Natural killer cell treated with Interleukin-12 subunit alpha and Interleukin-12 subunit beta and Interleukin-15 and Interleukin-18, amount 100 ng/mL, for 72 hours (primary cell): ENCODE measurements at regions not wholly inside any gene's neighbourhood (a gene's known extent, or its start where the extent isn't known, plus 50 kb on each side); places are given as distances from the start of the nearest gene placed in this dataset.
A peak's percentile ranks its signal among the peaks of the same experiment; 100 is the strongest.

Source experiments
- ATAC-seq, 2 donors: fragments of 150-1000 bp; cut with Tn5 transposase in 1 of 2; sonication (Bioruptor Pico), chemical (Tn5 transposase) in 1 of 2; 2 replicates each; pipeline ENCODE4 v1.10.0; 2021
- DNase-seq: peaks from one replicate; pipeline ENCODE4 v3.0.0; 2022; ENCODE audit warnings: low spot score
- H3K27ac Mint-ChIP-seq, 2 donors: 1 replicate in 1 of 2; 2 replicates in 1 of 2; pipeline ENCODE4 v1.8.0; 2022; ENCODE audit warnings: mixed read lengths in 2 of 2, mild to moderate bottlenecking in 1 of 2, moderate library complexity in 1 of 2
- H3K27me3 Mint-ChIP-seq, 2 donors: 1 replicate in 1 of 2; 2 replicates in 1 of 2; pipeline ENCODE4 v1.8.0; 2022; ENCODE audit warnings: mixed read lengths in 2 of 2
- H3K36me3 Mint-ChIP-seq: one replicate; pipeline ENCODE4 v1.8.0; 2022; ENCODE audit warnings: mixed read lengths
- H3K4me1 Mint-ChIP-seq, 2 donors: 1 replicate in 1 of 2; 2 replicates in 1 of 2; pipeline ENCODE4 v1.8.0; 2022; ENCODE audit warnings: low read depth in 2 of 2, mixed read lengths in 2 of 2, mild to moderate bottlenecking in 1 of 2
- H3K4me3 Mint-ChIP-seq: one replicate; pipeline ENCODE4 v1.8.0; 2022; ENCODE audit warnings: mixed read lengths
- H3K9me3 Mint-ChIP-seq: 2 replicates; pipeline ENCODE4 v1.8.0; 2022; ENCODE audit warnings: mixed read lengths

DNA sequence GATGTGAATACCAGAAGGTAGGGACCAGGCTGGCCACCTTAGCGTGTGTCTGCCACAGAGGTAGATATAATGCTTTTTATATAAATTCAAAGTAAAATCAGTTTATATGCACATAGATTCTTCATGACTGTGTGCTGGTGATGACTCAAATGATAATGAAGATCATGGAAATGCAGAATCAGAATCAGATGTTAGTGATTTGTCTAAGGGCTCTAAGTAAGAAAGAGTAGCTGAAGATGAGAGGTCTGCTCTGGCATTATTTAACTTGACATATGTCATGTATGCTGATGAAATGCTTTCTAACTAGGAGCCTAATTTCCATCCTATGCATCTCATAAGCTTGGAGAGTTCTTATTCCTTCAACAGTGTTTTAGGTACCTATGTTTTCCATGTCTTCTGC lies 50.3 kb upstream of the DPH6 start:
- Mint-ChIP-seq H3K4me1 (no peaks in the 10 kb centered on the region), H3K9me3 (peaks cover 6% of the 10 kb centered on the region), H3K27me3 (peaks cover 8 to 25% of the 10 kb centered on the region in 2 donors), H3K4me3 (no peak overlapping the region), H3K36me3 (peaks cover 4% of the 10 kb centered on the region), H3K27ac (no peak overlapping the region)
- DNase-seq, result no peak
- no peak for ATAC-seq

DNA sequence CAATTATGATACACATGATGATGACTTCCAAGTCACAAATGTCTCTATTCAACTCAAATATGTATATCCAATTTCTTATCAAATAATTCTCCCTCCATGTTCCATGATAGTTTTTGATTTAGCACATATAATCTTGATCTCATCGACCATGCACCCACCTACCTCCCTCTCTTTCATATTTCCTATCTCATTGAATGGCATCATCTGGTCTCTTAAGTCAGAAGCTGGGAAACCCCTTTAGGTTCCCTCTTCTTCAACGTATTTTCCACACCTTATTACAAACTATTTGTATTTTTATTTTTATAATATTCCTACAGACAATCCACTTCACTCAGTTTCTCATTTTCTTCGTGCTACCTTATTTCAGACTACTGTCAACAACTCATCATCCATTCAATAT lies 56.9 kb upstream of the DPH6 start:
- DNase-seq (no peak), ATAC-seq (no peak)
- peak overlapping the region in 1 of 2 donors; percentile 6 for H3K27ac Mint-ChIP-seq
- no peaks in the 10 kb centered on the region for H3K4me1 Mint-ChIP-seq
- peaks cover 6% of the 10 kb centered on the region for H3K9me3 Mint-ChIP-seq
- H3K27me3 Mint-ChIP-seq, result peaks cover 2 to 20% of the 10 kb centered on the region in 2 donors
- H3K36me3 Mint-ChIP-seq, result peaks cover 4% of the 10 kb centered on the region
- H3K4me3 Mint-ChIP-seq, result no peak overlapping the region

DNA sequence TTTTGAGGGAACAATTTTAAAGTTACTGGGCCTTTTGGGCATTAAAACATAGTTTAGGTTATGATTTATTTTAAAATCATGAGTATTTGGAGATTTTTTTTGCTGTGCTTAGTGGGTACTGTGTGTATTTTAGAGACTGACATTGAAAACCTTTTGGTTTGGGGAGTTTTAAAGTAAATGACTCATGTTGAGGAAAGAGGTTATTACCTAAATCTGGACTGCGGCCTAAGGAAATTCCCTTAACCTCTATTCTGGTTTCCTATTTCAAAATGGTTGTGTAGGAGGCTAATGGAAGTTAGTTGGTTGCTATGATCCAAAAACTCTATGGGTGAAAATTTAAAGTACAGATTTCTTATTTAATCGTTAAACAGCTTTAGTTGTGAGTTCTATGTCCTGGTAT lies 57.3 kb upstream of the DPH6 start:
- peaks cover 6% of the 10 kb centered on the region for H3K9me3 Mint-ChIP-seq
- peaks cover 2 to 19% of the 10 kb centered on the region in 2 donors for H3K27me3 Mint-ChIP-seq
- DNase-seq, result no peak
- no peak overlapping the region for H3K4me3 Mint-ChIP-seq
- H3K4me1 Mint-ChIP-seq, result no peaks in the 10 kb centered on the region
- peak in 1 of 2 donors; percentile 53 for ATAC-seq
- H3K27ac Mint-ChIP-seq, result peak overlapping the region in 1 of 2 donors; percentile 6
- H3K36me3 Mint-ChIP-seq, result peaks cover 4% of the 10 kb centered on the region

DNA sequence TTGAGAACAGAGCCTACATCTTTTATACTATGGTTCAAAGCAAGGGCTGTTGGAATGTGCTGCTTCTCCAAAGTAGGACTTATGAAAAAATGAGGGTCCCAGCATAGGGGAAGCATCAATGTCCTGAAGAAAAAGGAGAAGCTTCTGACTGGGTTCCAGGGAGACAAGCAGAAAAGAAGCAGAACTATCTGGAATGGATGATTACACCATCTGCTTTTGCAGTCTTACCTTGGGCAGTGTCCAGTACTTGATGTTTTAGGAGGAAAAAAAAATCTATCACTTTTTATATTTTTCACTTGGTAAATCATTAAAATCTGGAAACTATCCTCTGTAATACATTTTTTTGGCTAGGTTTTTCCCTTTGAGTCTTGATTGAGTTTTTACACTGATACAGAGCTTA lies 57.9 kb upstream of the DPH6 start:
- DNase-seq (no peak), ATAC-seq (no peak)
- peaks cover 4% of the 10 kb centered on the region for H3K36me3 Mint-ChIP-seq
- no peak overlapping the region for H3K27ac Mint-ChIP-seq
- H3K4me3 Mint-ChIP-seq, result no peak overlapping the region
- no peaks in the 10 kb centered on the region for H3K4me1 Mint-ChIP-seq
- H3K27me3 Mint-ChIP-seq, result peaks cover 2 to 13% of the 10 kb centered on the region in 2 donors
- H3K9me3 Mint-ChIP-seq, result peaks cover 6% of the 10 kb centered on the region

DNA sequence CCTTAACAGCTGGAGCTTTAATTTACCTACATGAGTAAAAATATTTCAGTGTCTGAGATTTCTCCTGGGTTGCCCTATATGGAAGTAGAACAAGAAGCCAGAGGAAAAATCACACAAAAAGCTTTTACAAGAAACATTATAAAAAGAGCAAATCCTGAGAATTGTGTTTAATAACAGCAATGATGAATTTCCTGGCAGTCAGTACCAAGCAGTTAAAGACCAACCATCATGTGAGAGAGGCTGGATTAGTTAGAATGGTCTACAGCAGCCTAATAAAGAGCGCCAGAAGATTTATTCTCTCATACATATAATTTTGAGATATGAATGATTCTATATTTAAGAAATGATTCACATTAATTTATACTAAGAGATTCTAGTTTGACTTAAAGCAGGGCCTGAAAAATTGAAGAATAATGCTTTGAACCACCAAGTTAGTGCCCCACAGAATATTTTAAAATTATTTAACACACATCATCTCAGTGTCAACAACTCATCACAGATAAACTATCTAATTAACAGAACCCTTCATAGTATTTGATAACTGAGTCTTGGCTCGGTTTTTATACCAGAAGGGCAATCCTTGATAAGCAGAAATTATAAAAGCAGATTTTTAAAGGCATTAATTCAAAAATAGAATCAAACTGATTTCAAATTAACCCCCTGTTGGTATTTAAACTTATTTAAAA lies 59.9 kb upstream of the DPH6 start:
- H3K36me3 Mint-ChIP-seq, result peaks cover 2% of the 10 kb centered on the region
- H3K27me3 Mint-ChIP-seq, result peaks cover 2 to 7% of the 10 kb centered on the region in 2 donors
- ATAC-seq, result no peak
- DNase-seq, result no peak
- H3K9me3 Mint-ChIP-seq, result peaks cover 3% of the 10 kb centered on the region
- H3K4me3 Mint-ChIP-seq, result no peak overlapping the region
- no peak overlapping the region for H3K27ac Mint-ChIP-seq
- no peaks in the 10 kb centered on the region for H3K4me1 Mint-ChIP-seq

DNA sequence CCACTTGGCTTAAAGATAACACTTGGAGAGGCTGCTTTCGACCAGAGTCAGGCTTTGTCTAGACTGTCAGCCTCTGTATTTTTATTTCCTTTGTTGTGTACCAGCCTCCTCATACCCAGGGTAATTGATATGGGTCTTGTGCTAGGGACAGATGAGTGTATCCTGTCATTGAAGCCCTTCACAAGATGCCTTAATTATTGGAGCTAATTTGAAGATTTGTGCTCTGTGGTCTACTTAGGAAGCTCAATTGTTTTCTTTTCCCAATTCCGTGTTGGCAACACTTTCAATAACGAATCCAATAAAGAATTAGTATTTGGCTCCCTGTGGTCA lies 60.5 kb upstream of the DPH6 start:
- H3K4me1 Mint-ChIP-seq, result no peaks in the 10 kb centered on the region
- no peak overlapping the region for H3K4me3 Mint-ChIP-seq
- peaks cover 3% of the 10 kb centered on the region for H3K9me3 Mint-ChIP-seq

DNA sequence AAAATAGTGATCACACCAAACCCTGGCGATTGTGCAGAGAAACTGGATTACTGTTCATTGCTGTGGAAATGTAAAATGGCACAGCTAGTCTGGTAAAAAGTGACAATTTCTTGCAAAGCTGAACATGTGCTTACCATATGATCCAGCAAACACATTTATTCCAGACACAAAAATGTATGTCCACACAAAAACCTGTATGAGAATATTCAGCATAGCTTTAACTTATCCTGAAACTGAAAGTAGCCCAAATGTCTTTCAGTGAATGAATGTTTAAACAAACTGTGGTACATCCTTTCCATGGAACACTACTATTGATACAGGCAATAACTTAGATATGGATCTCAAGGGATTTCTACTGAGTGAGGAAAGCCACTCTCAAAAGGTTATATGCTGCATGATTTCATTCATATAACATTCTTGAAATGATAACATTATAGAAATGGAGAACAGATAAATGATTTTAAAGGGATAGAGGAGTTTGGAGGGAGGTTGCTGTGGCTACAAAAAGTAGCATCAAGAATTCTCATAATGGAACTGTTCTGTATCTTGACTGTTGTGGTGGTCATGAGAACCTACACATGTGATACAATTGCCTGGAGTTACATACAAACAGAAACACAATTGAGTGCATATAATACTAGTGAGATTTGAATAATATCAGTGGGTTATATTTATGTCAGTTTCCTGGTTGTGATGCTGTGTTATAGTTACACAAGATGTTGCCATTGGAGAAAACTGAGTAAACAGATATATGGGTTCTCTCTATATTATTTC lies 70.7 kb upstream of the DPH6 start:
- Mint-ChIP-seq H3K27ac (no peak overlapping the region), H3K9me3 (peaks cover 16% of the 10 kb centered on the region), H3K4me1 (no peaks in the 10 kb centered on the region), H3K27me3 (peaks cover 0 to 9% of the 10 kb centered on the region in 2 donors), H3K36me3 (peaks cover 7% of the 10 kb centered on the region), H3K4me3 (no peak overlapping the region)
- no peak for DNase-seq
- no peak for ATAC-seq

More for the DNA sequence above, 60.5 kb upstream of the DPH6 start:
- Mint-ChIP-seq H3K36me3 (no peaks in the 10 kb centered on the region), H3K27ac (no peak overlapping the region), H3K27me3 (peaks cover 2 to 7% of the 10 kb centered on the region in 2 donors)
- DNase-seq (no peak), ATAC-seq (no peak)

DNA sequence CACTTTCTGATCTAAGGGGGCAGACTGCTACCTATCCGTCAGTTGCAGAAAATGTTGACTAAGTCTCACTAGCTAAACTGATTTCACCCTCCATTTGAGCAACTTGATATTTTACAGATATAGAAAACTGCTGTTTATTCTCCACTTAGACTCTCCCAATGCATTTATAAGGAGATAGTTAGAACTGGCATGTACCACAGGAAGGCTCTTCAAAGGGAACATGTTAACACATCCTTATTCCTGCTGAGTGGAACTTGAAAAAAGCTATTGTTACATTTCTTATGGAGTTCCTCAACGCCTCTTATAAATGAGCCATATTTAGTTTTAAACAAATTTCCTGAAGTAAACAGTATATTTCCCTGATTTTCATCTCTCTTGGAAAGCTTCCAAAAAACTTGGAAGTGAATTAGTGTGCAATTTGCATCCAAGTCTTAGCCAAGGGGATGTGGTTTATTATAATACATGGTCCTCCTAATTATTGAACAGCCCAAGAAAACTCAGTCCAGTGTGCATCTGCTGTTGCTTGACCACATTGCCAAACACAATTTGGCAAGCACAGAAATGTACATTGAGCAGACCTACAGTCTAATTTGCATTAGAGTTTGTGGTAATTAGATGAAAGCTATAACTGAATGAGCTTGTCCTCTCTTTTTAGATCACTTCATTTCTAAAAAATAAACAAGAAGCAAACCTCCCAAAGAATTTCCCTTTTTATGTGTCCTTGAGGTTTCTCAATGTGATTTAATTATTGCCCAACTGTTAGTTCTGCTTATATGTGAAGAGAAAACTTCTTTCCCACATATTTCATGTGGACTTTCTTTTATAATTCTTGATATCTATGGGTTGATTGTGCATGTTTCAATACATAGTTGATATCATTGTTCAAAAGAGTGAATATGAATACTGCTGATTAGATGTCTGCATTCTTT lies 72.6 kb upstream of the DPH6 start:
- H3K27me3 Mint-ChIP-seq, result peaks cover 0 to 9% of the 10 kb centered on the region in 2 donors
- H3K4me3 Mint-ChIP-seq, result no peak overlapping the region
- H3K9me3 Mint-ChIP-seq, result peaks cover 14% of the 10 kb centered on the region
- H3K27ac Mint-ChIP-seq, result no peak overlapping the region
- no peak for DNase-seq
- H3K4me1 Mint-ChIP-seq, result no peaks in the 10 kb centered on the region
- peaks cover 4% of the 10 kb centered on the region for H3K36me3 Mint-ChIP-seq
- no peak for ATAC-seq

DNA sequence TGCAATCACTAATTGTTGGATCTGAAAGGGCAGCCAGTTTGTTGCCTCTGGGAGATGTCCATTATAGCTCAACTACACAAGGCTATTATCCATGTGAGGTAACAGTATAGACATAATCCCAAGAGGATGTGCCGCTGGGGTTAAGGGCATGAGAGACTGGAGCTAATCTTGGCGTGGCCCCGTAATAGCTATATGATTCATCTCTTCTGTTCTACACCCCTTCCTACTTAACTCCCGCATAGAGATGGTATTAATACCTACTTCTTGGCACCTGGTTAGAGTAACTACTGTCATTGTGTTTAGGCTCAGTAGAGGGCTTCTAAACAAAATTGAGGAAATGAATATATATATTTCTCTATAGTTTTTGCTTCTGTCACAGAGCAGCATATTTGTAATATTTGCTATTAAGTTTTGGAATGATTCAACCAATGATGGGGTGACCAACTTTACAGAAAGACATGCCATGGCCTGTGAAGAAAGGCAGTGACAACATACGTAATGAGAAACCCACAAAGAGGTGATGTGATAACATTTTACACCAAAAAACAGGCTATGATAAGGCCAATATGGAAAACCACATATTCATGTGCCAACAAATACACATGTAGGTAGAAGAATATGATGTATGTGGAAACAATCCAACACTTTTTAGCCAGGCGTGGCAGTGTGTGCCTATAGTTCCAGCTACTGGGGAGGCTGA lies 76.8 kb upstream of the DPH6 start:
- DNase-seq, result no peak
- Mint-ChIP-seq H3K9me3 (peaks cover 14% of the 10 kb centered on the region), H3K27me3 (peaks cover 0 to 4% of the 10 kb centered on the region in 2 donors), H3K4me1 (no peaks in the 10 kb centered on the region), H3K4me3 (no peak overlapping the region), H3K27ac (no peak overlapping the region), H3K36me3 (no peaks in the 10 kb centered on the region)
- ATAC-seq, result no peak

DNA sequence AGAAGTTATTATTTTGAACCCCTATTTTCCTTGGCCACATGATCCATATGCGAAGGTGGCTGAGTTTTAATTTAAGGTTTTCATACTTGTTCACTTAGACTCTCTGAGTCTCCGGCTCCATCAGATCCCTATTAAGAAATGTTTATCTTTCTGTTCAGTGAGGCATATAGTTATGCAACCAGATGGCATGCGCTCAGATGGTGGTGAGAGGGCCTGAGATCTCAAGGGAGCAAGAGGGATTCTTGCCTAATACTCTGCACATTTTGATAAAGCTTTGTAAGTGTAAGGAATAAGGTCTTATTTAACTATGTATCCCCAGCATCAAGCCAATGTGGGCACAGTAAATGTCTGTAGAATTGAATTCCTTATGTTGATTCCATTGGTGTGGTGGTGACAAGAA lies 78.9 kb upstream of the DPH6 start:
- ATAC-seq, result no peak
- no peak for DNase-seq
- Mint-ChIP-seq H3K4me1 (no peaks in the 10 kb centered on the region), H3K27me3 (peaks cover 0 to 4% of the 10 kb centered on the region in 2 donors), H3K27ac (no peak overlapping the region), H3K4me3 (no peak overlapping the region), H3K9me3 (peaks cover 9% of the 10 kb centered on the region), H3K36me3 (no peaks in the 10 kb centered on the region)

DNA sequence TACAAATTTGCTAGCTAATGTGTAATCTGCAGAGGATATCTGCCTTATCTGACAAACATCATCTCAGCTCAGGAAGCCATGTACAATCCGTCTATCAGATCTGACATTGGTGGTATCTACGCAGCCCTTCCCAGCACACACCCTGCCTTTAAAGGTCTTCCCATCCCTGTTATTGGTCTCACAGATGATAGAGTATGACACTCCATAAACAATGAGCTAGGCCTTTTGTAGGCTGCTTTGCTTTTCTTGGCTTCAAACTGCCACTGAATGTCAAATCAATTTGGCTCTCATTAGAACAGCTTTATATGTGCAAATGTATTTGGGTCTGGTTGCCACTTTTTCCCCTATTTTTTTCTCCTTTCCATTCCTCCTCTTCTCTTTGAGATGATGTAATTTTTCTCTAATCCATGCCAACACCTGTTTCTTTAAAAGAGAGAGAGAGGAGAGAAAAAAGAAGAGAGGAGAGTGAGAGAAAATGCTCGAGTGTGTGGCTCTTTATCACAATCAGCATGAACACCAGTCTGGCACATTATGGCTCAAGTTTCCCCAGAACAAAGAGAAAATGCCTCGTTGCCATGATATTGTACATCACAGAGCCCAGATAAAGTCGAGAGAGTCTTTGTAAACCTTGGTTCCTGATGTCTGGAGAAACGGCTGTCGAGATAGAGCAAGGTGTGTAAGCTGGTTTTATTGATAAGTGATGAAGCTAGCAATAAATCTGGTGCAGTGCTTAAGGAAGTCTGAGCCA lies 80.8 kb upstream of the DPH6 start:
- H3K36me3 Mint-ChIP-seq, result no peaks in the 10 kb centered on the region
- H3K27me3 Mint-ChIP-seq, result peaks cover 0 to 4% of the 10 kb centered on the region in 2 donors
- no peak for DNase-seq
- no peak for ATAC-seq
- peaks cover 6% of the 10 kb centered on the region for H3K9me3 Mint-ChIP-seq
- no peak overlapping the region for H3K27ac Mint-ChIP-seq
- no peak overlapping the region for H3K4me3 Mint-ChIP-seq
- no peaks in the 10 kb centered on the region for H3K4me1 Mint-ChIP-seq

DNA sequence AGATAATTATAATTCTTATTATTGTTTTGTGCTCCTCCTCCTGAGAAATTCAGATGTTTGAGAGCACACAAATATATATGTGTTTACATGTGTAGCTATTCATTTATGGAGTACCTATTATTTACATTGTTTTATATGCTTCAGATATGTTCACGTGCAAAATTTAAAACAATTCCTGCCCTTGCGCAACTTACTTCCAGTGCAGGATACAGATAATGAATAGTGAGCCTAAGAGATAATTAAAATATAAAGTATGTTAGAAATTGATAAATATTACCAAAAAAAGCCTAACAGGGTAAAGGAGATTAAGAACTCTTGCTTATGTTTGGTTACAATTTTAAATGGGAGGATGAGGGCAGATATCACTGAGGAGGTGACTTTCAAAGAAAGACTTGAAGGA lies 81.7 kb upstream of the DPH6 start:
- Mint-ChIP-seq H3K27me3 (peaks cover 0 to 4% of the 10 kb centered on the region in 2 donors), H3K4me1 (no peaks in the 10 kb centered on the region), H3K36me3 (no peaks in the 10 kb centered on the region), H3K4me3 (no peak overlapping the region), H3K27ac (no peak overlapping the region), H3K9me3 (peaks cover 6% of the 10 kb centered on the region)
- DNase-seq (no peak), ATAC-seq (no peak)

DNA sequence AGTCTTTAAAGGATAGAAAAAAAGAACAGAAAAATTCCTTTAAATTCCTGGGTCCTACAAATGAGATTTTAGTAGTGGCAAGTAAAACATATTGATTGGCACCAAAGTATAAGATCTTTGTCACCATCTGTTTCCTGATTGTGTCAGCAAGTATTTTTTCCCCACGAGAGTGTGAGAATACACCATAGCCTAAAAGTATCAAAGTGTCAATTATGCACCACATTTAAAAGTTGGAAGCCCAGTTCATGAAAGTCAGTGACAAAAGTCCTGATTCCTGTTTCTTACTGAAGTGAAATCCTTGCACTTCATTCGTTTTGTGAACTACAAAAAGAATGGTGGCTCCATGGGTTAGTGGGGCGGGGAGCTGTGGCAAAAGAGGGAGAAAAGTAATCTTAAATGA lies 83.8 kb upstream of the DPH6 start:
- no peak for ATAC-seq
- Mint-ChIP-seq H3K4me3 (no peak overlapping the region), H3K27ac (no peak overlapping the region), H3K27me3 (peaks cover 0 to 4% of the 10 kb centered on the region in 2 donors), H3K36me3 (no peaks in the 10 kb centered on the region), H3K9me3 (peaks cover 7% of the 10 kb centered on the region), H3K4me1 (no peaks in the 10 kb centered on the region)
- DNase-seq, result no peak
